Stimulated activated CD4-positive, alpha-beta T cell treated with anti-CD3 and anti-CD28 coated beads, Interleukin-4, amount 100 ng/mL, for 24 hours (primary cell): ENCODE measurements at regions not wholly inside any gene's neighbourhood (a gene's known extent, or its start where the extent isn't known, plus 50 kb on each side); places are given as distances from the start of the nearest gene placed in this dataset.
"Not testable (repeated sequence)": the region's sequence is repeated elsewhere in the genome, so short reads cannot be mapped to it uniquely, and the experiment has no call there.

Experiments used
- DNase-seq: peaks from one replicate; pipeline ENCODE4 v3.0.0-alpha.2; 2020

DNA sequence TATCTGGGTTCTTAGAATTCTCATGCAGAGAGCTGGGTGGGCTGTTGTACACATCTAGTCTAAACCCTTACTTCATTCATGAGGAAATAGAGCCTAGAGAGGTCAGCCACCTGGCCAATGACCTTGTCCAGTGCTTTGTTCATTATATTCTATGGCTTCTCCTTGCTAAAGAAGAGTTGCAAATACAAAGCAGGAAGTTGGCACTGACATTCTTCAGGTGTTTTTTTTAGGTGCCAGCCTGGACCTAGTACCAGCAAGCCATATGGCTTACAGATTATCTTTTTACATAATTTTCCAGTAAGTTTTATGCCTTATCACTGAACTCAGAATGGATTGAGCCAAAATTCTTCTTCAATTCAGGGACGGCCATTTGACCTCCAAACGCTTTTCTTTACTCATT, 54.7 kb upstream of the PGM2 start:
- DNase-seq = no peak

DNA sequence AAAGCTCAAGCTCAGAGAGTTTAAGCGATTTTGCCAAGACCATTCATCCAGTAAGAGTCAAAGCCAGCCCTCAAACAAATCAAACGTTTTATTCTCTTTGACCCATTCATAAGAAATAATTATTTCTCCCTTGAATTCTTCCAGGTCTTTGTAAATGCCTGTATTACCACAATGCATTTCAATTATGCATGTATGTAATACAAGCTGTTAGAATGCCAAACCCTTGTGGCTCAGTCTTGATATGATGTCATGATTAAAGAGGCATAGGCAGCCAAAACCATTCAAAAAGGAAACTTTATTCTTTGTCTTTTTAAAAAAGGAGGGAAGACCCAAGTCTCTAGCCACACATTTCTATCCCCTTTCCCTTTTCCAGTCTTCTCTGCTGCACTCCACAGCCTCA, 56.5 kb upstream of the PGM2 start:
- no peak for DNase-seq

DNA sequence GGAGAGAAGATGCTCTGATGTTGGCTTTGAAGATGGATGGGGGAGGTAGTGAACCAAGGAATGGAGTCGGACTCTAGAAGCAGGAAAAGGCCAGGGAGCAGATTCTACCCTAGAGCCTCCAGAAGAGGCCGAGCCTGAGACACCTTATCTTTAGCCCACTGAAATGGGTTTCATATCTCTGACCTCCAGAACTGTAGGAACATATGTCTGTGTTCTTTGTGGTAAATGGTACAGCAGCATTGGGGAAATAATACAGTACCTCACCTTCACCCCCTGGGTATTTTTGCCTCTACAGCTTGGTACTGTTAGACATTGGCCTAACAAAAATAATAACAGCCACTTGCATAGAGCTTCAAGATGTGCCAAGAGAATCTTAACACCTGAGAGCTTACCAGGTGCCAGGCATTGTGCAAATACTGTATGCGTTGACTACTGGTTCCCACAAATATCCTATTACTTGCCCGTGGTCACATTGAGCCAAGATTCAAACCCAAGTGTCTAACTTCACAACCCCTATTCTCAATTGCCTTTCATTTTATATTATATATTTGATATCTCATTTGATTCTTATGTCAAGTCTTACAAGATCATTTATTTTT, 57.0 kb upstream of the PGM2 start:
- DNase-seq = no peak

DNA sequence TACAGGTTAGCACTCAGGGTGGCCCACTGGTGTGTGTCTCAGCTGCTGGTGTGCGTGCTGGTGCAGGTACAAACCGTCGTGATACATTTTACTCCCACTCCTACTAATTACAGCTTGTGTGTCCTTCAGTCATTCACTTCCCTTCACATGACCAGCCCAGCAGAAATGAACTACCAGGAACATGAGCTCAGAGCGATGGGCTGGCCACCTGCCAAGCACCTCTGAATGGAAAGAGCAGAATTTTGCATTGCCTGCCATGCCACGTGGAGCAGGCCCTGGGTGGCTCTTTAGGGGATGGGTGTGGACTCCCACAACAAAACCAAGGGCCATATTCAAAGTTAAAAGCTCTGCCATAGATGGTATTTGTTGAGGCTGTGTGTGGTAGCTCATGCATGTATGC, 58.9 kb upstream of the PGM2 start:
- no peak for DNase-seq

DNA sequence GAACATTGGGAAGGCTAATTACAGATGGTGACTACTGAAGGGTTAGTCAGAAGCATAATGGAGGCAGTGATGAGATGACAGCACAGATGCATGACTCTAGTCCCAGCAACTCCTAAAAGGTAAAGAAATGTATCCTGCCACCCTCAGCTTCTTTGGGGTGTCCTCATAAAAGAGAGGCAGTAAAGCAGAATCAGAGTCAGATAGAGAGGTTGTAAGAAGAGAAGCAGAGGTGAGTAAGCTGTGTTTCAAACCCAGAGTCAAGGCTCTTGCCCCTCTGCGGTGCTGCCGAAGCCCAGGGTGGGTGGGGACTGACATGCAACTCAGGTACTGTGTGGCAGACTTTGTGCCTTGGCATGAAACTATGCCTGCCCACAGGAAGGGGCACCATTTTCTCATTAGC, 59.5 kb upstream of the PGM2 start:
- DNase-seq = no peak

DNA sequence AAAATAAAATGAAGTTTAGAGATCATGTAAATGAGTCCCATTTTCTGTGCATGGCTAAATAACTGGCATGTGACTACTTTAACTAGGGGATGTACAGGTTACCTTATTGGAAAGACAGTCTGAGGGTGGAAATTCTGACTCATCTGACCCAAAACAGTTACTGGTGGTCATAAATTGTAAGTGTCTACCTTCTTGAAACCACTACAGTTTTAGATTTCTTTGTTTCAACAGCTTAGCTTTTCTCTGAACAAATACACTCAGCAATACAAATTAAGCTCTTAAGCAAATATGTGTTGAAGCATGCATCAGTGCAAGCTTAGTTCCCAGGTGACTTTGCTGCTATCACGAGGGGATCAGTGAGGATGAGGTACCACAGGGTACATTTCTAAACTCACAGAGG, 60.7 kb upstream of the PGM2 start:
- no peak for DNase-seq

DNA sequence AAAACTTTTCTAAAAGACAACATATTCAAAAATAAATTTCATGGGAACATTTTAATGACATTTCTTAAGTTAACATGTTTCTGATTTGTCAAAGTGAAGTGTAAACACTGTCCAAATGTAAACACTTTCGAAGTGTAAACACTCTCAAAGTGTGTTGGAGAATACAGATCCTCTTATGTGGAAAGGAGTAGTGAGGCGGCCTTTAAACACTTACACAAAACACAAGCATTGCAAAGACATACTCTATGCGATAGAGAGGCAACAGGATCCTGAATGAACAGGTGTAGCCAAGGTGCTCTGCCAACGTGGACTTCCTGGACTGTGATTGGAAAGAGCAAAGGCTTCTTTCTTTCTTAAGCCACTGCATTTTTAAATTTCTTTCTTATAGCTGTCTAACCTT, 62.7 kb upstream of the PGM2 start:
- no peak for DNase-seq

DNA sequence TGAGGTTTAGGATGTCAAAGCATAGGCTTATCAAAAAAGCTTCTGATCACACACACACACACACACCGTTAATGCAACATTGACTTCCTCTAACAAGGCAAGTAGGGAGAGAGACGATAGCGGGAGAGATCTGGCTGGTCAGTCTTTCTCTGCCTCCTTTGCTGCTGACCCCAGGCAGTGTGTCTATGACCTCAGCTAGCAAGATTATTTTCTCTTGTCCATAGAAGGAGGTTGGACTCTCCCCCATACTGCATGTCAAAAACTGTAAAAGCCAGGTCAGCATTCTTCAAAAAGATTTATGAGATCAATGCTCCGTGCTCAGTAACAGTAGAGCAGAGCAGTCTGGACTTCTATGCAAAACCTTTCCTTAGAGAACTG, 63.5 kb upstream of the PGM2 start:
- DNase-seq = no peak

DNA sequence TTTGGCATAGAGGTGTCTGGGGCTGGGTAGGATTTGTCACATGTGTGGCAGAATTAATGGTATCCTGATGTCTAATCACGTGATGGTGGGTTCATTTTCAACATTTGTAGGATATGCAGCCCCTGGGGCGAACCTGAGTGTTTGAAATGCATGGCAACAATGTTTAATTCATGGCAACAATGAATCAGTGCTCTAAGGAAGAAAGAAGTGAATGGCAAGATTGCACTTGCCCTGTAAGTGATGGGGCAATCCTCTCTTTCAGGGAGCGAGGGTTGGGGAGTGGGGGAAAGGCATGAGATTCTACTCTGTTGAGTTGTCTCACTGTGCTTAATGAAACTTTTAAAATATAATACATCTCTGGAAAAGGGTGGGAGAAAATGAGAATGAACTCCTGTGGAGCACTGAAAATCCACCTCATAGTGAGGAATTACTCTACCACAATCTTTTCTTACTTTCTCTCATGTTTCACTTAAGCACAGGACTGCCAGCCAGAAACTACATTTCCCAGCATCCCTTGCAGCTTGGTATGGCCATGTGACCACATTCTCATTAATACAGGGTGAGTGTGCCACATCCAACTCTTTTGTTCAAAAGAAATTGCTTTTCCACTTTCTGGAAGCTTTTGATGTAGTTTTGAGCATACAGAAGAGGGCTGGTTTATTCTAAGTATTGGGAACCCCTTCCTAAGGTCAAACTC, 64.0 kb upstream of the PGM2 start:
- DNase-seq = peak; percentile 5

DNA sequence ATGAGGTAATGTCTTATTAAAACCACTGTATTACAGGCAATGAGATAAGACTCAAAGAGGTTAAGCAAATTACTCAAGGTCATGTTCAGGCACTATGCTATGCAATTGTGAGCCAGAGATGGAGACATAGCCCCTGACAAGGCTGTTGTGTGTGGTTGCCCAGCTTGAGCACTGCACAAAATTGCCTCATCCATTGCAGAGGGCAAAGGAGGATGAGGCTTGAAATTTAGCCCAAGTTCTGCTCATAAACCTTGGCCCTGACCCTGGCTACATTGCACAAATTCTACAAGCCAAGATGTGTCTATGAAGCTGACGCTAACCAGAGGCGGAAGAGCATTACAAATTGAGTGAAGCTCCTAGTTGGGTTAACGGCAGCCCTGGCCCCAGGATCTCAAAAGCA, 65.6 kb upstream of the PGM2 start:
- no peak for DNase-seq

DNA sequence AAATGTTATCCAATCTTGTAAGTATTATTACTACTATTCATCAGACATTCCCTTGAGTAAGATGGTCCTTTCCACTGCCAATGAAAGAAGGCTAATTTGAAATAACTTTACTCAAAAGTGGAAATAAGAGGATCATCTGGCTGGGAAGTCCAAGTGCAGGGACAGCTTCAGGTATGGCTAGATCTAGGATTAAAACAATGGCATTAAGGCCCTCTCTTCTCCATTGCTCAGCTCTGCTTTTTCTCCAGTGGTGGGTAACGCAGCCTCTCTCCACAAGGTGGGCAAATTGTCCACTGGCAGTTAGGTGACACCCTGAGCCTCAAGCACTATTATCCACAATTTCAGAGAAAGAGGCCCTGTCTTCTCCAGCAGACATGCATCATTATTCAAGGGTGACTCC, 66.7 kb upstream of the PGM2 start:
- DNase-seq = no peak

DNA sequence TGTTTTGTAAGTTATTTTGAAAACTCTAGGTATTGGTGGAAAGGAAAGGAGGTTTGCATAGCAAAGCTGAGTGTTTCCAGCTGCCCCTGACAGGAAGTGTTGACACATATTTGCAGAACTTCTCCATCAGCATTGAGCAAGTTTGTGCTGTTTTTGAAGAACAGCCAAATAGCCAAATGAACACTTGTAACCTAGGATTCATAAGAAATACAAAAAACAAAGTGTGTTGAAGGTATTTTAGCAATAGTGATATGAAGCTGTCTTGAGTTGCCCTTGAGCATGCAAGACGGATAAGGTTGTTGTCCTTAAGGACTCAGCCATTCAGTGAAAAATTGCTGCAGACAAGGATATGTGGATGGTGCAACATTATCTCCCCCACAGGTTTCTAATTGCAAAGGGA, 68.3 kb upstream of the PGM2 start:
- no peak for DNase-seq

DNA sequence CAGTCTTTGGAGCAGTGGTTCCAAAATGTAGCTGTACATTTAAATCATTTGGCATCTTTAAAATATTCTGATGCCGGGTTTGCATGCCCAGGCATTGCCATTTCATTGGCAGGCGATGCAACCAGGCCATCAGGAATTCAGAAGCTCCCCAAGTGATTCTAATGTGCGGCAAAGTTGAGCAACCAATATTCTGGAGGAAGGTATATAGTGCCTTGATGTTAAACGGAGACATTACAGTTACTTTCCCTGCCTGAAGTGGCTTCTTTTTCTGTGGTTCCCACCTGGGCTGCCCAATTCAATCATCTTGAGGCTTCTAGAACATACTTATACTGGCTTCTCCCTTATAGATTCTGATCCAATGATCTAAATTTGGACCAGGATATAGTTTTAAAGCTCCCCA, 68.7 kb upstream of the PGM2 start:
- no peak for DNase-seq

DNA sequence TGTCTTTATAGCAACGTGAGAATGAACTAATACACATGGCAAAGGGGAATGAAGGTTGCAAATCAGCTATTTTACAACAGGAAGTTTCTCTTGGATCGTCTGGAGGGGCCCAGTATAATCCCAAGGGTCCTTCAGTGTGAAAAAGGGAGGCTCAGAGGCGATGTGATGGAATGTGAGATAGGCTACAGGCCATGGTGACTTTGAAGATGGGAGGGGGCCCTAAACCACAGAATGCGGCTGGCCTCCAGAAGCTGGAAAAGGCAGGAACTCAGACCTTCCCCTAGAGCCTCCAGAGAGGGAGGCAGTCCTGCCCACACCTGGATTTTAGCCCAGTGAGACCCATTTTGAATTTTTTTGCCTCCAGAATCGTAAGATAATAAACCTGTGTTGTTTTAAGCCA, 69.4 kb upstream of the PGM2 start:
- no peak for DNase-seq

DNA sequence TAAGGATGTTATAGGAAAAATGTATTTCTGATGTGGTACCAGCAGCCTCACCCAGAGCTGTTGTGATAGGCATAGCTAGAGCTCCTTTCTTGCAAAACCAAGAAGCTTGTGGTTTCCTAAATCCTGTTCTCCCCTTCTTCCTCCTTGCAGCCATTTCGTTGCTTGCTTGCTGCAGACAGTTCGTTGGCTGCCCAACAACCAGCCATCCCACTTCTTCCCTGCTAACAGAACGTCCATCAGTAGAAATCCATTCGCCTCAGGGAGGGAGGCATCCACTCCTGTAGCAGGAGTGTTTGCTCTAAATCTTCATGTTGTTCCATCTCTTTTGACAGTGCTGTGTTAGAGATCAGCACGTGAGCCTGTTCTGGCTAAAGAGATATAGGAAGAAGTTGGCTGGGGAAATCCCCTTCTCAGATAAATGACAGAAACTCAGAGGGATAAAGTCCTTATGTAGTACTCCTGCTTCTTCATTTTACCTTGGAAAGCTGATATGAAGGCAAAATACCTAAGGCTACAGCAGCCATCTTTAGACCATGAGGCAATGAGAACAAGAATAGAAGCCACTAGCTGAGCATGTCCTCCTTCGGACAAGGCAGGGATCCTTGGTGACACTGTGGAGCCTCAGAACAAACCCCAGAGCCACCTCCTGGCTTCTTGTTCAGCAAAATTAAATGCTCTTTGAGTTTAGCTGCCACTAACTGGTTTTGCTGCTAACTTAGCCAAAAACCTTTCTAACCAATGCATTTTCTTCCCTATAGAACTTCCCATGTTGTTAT, 68.4 kb upstream of the RELL1 start:
- no peak for DNase-seq

DNA sequence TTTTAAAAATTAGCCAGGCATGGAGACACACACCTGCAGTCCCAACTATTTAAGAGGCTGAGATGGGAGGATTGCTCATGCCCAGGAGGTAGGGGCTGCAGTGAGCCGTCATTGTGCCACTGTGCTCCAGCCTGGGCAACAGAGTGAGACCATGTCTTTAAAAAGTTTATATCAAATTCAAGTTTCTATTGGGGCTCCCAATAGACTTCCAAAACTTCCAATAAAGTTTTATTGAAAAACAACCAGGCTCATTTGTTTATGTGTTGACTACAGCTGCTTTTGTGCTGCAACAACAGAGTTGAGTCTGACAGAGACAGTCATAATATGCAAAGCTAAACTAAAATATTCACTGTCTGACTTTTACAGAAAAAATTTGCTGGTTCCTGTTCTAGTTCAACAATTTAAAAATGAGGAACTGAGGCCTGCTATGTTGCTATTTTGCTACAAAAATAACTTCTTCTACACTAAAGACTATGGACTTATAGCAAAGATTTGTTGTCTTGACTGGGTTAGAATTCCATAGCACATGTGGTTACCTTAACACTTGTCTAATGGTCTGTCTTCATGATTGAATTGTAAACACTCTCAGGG, 63.3 kb upstream of the RELL1 start:
- DNase-seq = no peak

DNA sequence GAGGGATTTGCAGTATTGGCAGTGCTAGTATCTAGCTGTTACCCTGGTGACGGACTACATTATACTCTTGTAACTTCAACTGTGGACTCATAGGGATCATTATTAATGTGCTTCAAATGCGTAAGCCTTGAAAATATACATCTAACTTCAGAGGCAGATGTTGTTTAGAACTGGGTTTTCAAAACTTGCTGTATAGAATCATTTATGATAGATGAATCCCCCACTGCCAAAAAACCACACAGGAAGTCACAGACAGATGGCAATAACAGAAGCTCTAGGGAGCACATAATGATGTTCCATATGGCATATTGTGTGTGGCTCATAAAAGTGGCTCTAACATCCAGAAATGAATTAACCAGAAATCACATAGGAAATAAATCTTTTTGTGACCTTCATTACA, 62.3 kb upstream of the RELL1 start:
- DNase-seq = no peak

DNA sequence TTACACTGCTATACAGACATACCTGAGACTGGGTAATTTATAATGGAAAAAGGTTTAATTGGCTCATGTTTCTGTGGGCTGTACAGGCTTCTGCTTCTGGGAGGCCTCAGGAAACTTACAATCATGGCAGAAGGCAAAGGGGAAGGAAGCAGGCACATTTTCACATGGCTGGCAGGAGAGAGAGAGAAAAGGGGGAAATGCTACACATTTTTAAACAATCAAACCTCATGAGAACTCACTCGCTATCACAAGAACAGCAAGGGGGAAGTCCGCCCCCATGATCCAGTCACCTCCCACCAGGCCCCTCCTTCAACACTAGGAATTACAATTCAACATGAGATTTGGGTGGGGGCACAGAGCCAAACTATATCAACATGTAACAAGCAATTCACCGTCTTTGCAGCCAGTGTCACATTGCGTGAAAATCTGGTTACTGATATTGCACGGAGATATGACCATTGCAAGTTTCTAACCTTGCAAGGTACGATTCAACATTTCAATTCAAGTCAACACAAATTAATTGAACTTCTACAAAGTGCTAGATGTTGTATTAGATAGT, 61.7 kb upstream of the RELL1 start:
- DNase-seq = no peak

DNA sequence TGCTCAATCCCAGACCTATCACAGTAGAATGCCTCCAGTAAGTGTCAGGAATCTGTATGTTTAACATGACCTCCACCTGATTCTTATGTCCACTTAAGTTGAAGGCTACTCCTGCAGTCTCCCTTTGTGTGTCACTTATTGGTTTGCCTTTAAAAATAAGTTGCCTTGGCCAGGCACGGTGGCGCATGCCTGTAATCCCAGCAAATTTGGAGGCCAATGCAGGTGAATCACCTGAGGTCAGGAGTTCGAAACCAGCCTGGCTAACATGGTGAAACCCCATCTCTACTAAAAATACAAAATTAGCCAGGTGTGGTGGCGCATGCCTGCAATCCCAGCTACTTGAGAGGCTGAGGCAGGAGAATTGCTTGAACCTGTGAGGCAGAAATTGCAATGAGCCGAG, 60.7 kb upstream of the RELL1 start:
- not testable (repeated sequence) for DNase-seq

DNA sequence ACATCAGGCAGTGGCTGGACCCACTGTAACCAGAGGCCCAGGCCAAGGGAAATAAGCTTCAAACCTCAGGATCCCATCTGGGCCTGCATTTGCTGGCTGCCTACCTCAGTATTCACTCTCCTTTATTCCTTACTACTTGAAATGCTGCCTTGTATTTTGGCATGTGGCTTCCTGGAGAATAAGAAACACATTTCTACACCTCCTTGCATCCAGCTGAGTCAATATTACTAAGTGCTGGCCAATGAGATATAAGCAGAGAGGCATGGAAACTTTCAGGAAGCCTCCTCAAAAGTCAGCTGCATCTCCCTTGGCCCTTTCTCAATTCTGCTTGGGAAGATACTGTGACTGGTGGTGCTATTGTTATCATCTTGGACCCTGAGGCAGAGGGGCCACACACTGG, 59.8 kb upstream of the RELL1 start:
- no peak for DNase-seq

DNA sequence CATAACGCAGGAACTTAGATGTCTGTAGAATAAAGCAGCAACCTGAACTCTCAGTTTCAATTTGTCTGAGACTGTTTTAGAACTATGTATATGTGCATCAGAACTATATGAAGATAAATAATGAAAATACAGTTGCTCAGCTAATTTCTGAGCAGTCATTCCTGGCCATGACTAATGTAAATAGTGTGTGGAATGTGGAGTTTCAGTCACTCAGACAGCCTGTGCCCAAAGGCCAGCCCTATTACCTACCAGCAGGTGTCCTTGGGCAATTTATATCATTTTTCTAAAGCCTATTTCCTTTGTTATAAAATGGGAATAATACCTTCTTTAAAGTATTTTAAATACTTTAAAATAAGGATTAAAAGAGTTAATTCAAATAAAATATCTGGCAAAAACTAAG, 56.0 kb upstream of the RELL1 start:
- DNase-seq = no peak

DNA sequence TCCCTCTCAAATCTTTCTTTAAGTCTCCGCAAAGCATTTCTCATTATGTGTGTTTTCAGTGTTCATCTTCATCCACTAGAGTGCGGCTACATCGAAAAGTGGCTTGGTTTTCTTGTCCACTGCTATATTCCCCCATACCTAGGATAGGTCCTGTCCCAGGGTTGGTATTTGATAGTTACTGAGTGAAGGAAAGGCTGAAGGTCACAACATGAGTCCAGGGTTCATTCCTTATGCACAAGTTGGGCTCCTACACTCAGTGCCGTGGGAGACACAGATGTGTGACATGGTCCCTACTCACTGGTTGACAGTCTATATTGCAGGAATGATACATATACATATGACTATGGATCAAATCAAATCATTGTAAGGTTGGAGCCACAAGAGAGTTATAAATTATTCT, 55.4 kb upstream of the RELL1 start:
- DNase-seq = no peak

DNA sequence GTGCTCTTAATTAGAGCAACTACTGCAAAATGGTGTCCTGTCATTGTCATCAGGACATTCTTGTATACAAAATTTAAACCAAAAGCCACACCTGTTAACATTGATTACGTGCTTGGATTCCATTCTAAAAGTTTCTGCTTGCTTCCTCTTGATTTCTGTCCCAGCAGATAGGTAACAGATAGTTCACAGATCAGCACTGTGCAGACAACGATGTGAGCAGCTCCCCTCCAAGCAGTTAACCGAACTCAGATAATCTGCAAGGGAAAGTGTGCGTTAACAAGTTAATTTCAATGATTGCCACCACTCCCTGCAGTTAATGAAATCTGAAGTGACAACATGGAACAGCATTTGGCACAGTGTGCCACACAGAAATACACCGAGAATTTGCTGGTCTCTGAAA, 54.4 kb upstream of the RELL1 start:
- no peak for DNase-seq

DNA sequence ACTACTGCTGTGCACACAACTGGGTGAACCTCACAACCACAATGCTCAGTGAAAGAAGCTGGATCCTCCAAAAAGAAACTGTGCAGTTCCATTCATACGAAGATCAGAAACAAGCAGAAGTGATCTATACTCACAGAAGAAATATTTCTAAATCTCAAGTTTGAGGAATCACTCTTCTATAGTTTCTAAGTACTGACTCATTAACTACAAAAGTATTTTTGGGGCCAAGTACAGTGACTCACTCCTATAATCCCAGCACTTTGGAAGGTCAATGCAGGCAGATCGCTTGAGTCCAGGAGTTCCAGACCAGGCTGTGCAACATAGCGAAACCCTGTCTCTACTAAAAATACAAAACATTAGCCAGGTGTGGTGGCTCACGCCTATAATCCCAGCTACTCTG, 51.3 kb upstream of the RELL1 start:
- no peak for DNase-seq
